ENCODE measurements at regions not wholly inside any gene's neighbourhood (a gene's known extent, or its start where the extent isn't known, plus 50 kb on each side); places are given as distances from the start of the nearest gene placed in this dataset.

GRCh38 chr22:44601725-44602124 lies 100.3 kb upstream of the PRR5 start:
- TF ChIP-seq CTCF (IDR thresholded peaks at IDR 0.05) (no peak), POLR2A (IDR thresholded peaks at IDR 0.05) (no peak)

Measured in tibial nerve (tissue), 3 donors.